H9 (cell line): ENCODE measurements at regions not wholly inside any gene's neighbourhood (a gene's known extent, or its start where the extent isn't known, plus 50 kb on each side); places are given as distances from the start of the nearest gene placed in this dataset.

Source experiments
- DNase-seq: peaks from one replicate; pipeline ENCODE4 v3.0.0-alpha.2; 2017
- H2AFZ ChIP-seq: one replicate; pipeline ENCODE4 v1.6.1; 2013; ENCODE audit warnings: mild to moderate bottlenecking, low read length, control low read depth, moderate library complexity
- H2AK5ac ChIP-seq: 2 replicates; pipeline ENCODE4 v1.6.1; 2013; ENCODE audit warnings: low read length, control low read depth, mixed read lengths; ENCODE audit not compliant: insufficient read length
- H2BK120ac ChIP-seq: one replicate; pipeline ENCODE4 v1.6.1; 2013; ENCODE audit warnings: low read depth, mild to moderate bottlenecking, low read length, control low read depth, inconsistent platforms; ENCODE audit not compliant: poor library complexity, severe bottlenecking
- H2BK12ac ChIP-seq: 2 replicates; pipeline ENCODE4 v1.6.1; 2013; ENCODE audit warnings: low read length, control low read depth, mixed read lengths, low read depth; ENCODE audit not compliant: insufficient read length
- H2BK15ac ChIP-seq: 2 replicates; pipeline ENCODE4 v1.6.1; 2013; ENCODE audit warnings: low read depth, low read length, control low read depth
- H2BK20ac ChIP-seq: one replicate; pipeline ENCODE4 v1.6.1; 2013; ENCODE audit warnings: low read depth, mild to moderate bottlenecking, low read length, control low read depth, inconsistent platforms; ENCODE audit not compliant: poor library complexity, severe bottlenecking
- H2BK5ac ChIP-seq: 2 replicates; pipeline ENCODE4 v1.6.1; 2013; ENCODE audit warnings: low read length, control low read depth, mixed read lengths; ENCODE audit not compliant: insufficient read length
- H3K14ac ChIP-seq: 2 replicates; pipeline ENCODE4 v1.6.1; 2013; ENCODE audit warnings: low read length, control low read depth; ENCODE audit not compliant: insufficient read depth
- H3K18ac ChIP-seq: 2 replicates; pipeline ENCODE4 v1.6.1; 2013; ENCODE audit warnings: low read depth, mild to moderate bottlenecking, mixed read lengths, low read length, control low read depth; ENCODE audit not compliant: insufficient read length
- H3K23ac ChIP-seq: 2 replicates; pipeline ENCODE4 v1.6.1; 2013; ENCODE audit warnings: low read length, control low read depth, mixed read lengths, low read depth; ENCODE audit not compliant: insufficient read length
- H3K23me2 ChIP-seq: 2 replicates; pipeline ENCODE4 v1.6.1; 2013; ENCODE audit warnings: low read depth, mild to moderate bottlenecking, mixed read lengths, low read length, control low read depth; ENCODE audit not compliant: insufficient read length, poor library complexity, severe bottlenecking
- H3K27ac ChIP-seq: 2 replicates; pipeline ENCODE4 v1.5.1; 2013; ENCODE audit warnings: low read length, control low read depth, mixed read lengths, low read depth; ENCODE audit not compliant: insufficient read length
- H3K27me3 ChIP-seq: 2 replicates; pipeline ENCODE4 v1.6.1; 2013; ENCODE audit warnings: low read length, control low read depth, inconsistent platforms; ENCODE audit not compliant: insufficient read depth
- H3K4ac ChIP-seq: 2 replicates; pipeline ENCODE4 v1.6.1; 2013; ENCODE audit warnings: low read depth, mild to moderate bottlenecking, control low read depth, inconsistent platforms, low read length, moderate library complexity
- H3K4me1 ChIP-seq: 2 replicates; pipeline ENCODE4 v1.6.1; 2013; ENCODE audit warnings: low read length, control low read depth, inconsistent platforms; ENCODE audit not compliant: insufficient read depth
- H3K4me2 ChIP-seq: 2 replicates; pipeline ENCODE4 v1.6.1; 2013; ENCODE audit warnings: low read length, control low read depth, mixed read lengths; ENCODE audit not compliant: insufficient read length, insufficient read depth
- H3K56ac ChIP-seq: 2 replicates; pipeline ENCODE4 v1.6.1; 2013; ENCODE audit warnings: low read depth, mild to moderate bottlenecking, mixed read lengths, low read length, control low read depth; ENCODE audit not compliant: insufficient read length
- H3K79me1 ChIP-seq: 2 replicates; pipeline ENCODE4 v1.6.1; 2013; ENCODE audit warnings: low read depth, mild to moderate bottlenecking, moderate library complexity, low read length, control low read depth, inconsistent platforms; ENCODE audit not compliant: insufficient read depth, poor library complexity, severe bottlenecking
- H3K79me2 ChIP-seq: 2 replicates; pipeline ENCODE4 v1.6.1; 2013; ENCODE audit warnings: low read length, control low read depth, inconsistent platforms; ENCODE audit not compliant: insufficient read depth
- H3K9ac ChIP-seq: 2 replicates; pipeline ENCODE4 v1.6.1; 2013; ENCODE audit warnings: low read length, control low read depth, mixed read lengths; ENCODE audit not compliant: insufficient read length; ENCODE audit errors: extremely low read depth
- H3K9me3 ChIP-seq: one replicate; pipeline ENCODE4 v1.6.1; 2013; ENCODE audit warnings: low read depth, low read length, inconsistent platforms; ENCODE audit not compliant: control insufficient read depth
- H3T11ph ChIP-seq: one replicate; pipeline ENCODE4 v1.6.1; 2013; ENCODE audit warnings: mild to moderate bottlenecking, low read length, control low read depth, inconsistent platforms
- H4K20me1 ChIP-seq: one replicate; pipeline ENCODE4 v1.6.1; 2013; ENCODE audit not compliant: control insufficient read depth, insufficient read length, insufficient read depth
- H4K5ac ChIP-seq: 2 replicates; pipeline ENCODE4 v1.6.1; 2013; ENCODE audit warnings: low read depth, mild to moderate bottlenecking, mixed read lengths, low read length, control low read depth; ENCODE audit not compliant: insufficient read length
- H4K8ac ChIP-seq: replicated peaks from 2 replicates; pipeline ENCODE4 v1.6.1; 2013; ENCODE audit warnings: low read length, control low read depth, mixed read lengths, low read depth; ENCODE audit not compliant: insufficient read length
- H4K91ac ChIP-seq: 2 replicates; pipeline ENCODE4 v1.6.1; 2013; ENCODE audit warnings: low read depth, mild to moderate bottlenecking, moderate library complexity, mixed read lengths, low read length, control low read depth; ENCODE audit not compliant: insufficient read length
- H3K27ac Mint-ChIP-seq, 3 experiments: 2 replicates in 2 of 3; 3 replicates in 1 of 3; pipeline ENCODE4 v1.8.0; 2020 to 2021; ENCODE audit warnings: mixed read lengths in 3 of 3, mild to moderate bottlenecking in 1 of 3, moderate library complexity in 1 of 3
- H3K27me3 Mint-ChIP-seq: 2 replicates; pipeline ENCODE4 v1.8.0; 2021; ENCODE audit warnings: low read depth, mild to moderate bottlenecking, moderate library complexity, mixed read lengths
- H3K36me3 Mint-ChIP-seq, 3 experiments: 2 replicates in 2 of 3; 3 replicates in 1 of 3; pipeline ENCODE4 v1.8.0; 2020 to 2021; ENCODE audit warnings: low read depth in 3 of 3, mixed read lengths in 3 of 3; ENCODE audit not compliant: insufficient read depth in 1 of 3
- H3K4me1 Mint-ChIP-seq, 2 experiments: 2 replicates each; pipeline ENCODE4 v1.8.0; 2020; ENCODE audit warnings: mixed read lengths in 2 of 2
- H3K4me3 Mint-ChIP-seq, 2 experiments: 2 replicates in 1 of 2; 3 replicates in 1 of 2; pipeline ENCODE4 v1.8.0; 2020 to 2021; ENCODE audit warnings: mild to moderate bottlenecking in 2 of 2, mixed read lengths in 2 of 2, moderate library complexity in 1 of 2
- H3K9me3 Mint-ChIP-seq, 2 experiments: 2 replicates in 1 of 2; 3 replicates in 1 of 2; pipeline ENCODE4 v1.8.0; 2020; ENCODE audit warnings: mild to moderate bottlenecking in 2 of 2, mixed read lengths in 2 of 2, moderate library complexity in 1 of 2
- WGBS: extraction: QIAGEN DNeasy Blood & Tissue Kit; methylation state at CpG from one replicate; pipeline ENCODE4 v1.1.7; 2013; ENCODE audit warnings: missing lambda C conversion rate, low lambda C conversion rate, mixed read lengths; ENCODE audit not compliant: insufficient read length; ENCODE audit errors: extremely low coverage; 5-methylcytosine and 5-hydroxymethylcytosine counted together
- TF ChIP-seq, protein P1 (sequence below): fragments of 200-600 bp; sonication (generic); conservative IDR thresholded peaks from 3 replicates; pipeline ENCODE4 v1.8.0; 2021; ENCODE audit warnings: antibody characterized with exemption, mild to moderate bottlenecking

DNA sequence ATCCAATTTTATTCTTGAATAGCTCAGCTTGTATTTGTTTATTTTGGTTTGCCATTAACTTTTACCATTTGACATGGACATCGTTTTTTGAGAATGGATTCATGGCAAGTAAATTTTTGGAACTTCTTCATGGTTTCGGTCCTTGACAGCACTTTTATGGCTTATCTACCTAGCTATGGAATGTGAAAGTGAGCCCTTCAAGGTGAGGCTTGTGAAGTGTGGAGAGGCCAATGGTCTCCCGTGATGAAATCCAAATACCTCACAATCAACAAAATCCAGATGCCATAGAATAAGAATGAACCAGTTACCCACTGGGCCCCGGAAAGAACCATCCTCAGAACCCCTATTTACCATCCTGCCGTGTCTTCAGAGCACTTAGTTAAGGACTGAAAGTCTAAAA, 978.8 kb downstream of the FSCB start:
- Histone ChIP-seq H3K79me2 (no peaks in the 10 kb centered on the region), H2BK12ac (no peak overlapping the region), H4K5ac (no peak overlapping the region), H3K9me3 (no peaks in the 10 kb centered on the region), H4K91ac (no peak overlapping the region), H2BK120ac (no peak overlapping the region), H3K23me2 (no peaks in the 10 kb centered on the region), H2AK5ac (no peak overlapping the region), H3K4ac (no peak overlapping the region), H2BK15ac (no peak overlapping the region), H3K4me1 (no peaks in the 10 kb centered on the region), H3K23ac (no peak overlapping the region), H3K9ac (no peak overlapping the region), H2BK5ac (no peak overlapping the region), H3K4me2 (no peak overlapping the region), H3K27me3 (no peaks in the 10 kb centered on the region), H3K18ac (no peak overlapping the region), H4K8ac (no peak overlapping the region), H3K79me1 (no peaks in the 10 kb centered on the region), H3K27ac (no peak overlapping the region), H2AFZ (no peak overlapping the region), H3T11ph (no peak overlapping the region), H3K14ac (no peak overlapping the region), H3K56ac (no peak overlapping the region), H4K20me1 (no peaks in the 10 kb centered on the region), H2BK20ac (no peak overlapping the region)
- Mint-ChIP-seq H3K27ac (no peak overlapping the region), H3K27me3 (no peaks in the 10 kb centered on the region), H3K9me3 (peaks cover 0 to 1% of the 10 kb centered on the region in 2 experiments; a peak in 2 of 5 replicates), H3K36me3 (peaks cover 0 to 1% (median under 1%) of the 10 kb centered on the region in 3 experiments; a peak in 2 of 7 replicates), H3K4me3 (no peak overlapping the region), H3K4me1 (no peaks in the 10 kb centered on the region)
- no peak for DNase-seq
- no CpG with 5 or more reads among the region's 5 CpGs for WGBS
- TF ChIP-seq, protein P1, sequence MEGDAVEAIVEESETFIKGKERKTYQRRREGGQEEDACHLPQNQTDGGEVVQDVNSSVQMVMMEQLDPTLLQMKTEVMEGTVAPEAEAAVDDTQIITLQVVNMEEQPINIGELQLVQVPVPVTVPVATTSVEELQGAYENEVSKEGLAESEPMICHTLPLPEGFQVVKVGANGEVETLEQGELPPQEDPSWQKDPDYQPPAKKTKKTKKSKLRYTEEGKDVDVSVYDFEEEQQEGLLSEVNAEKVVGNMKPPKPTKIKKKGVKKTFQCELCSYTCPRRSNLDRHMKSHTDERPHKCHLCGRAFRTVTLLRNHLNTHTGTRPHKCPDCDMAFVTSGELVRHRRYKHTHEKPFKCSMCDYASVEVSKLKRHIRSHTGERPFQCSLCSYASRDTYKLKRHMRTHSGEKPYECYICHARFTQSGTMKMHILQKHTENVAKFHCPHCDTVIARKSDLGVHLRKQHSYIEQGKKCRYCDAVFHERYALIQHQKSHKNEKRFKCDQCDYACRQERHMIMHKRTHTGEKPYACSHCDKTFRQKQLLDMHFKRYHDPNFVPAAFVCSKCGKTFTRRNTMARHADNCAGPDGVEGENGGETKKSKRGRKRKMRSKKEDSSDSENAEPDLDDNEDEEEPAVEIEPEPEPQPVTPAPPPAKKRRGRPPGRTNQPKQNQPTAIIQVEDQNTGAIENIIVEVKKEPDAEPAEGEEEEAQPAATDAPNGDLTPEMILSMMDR, result no peak
